CD14-positive monocyte (primary cell): ENCODE measurements at regions not wholly inside any gene's neighbourhood (a gene's known extent, or its start where the extent isn't known, plus 50 kb on each side); places are given as distances from the start of the nearest gene placed in this dataset.

ENCODE experiments used
- DNase-seq, 3 donors: peaks; one replicate each; pipeline ENCODE4 v3.0.0-alpha.2; 2011 to 2022
- H2AFZ ChIP-seq: 2 replicates; pipeline ENCODE4 v1.6.0; 2012; ENCODE audit warnings: mild to moderate bottlenecking, low read depth, low read length, inconsistent platforms; ENCODE audit not compliant: insufficient read depth, poor library complexity, severe bottlenecking
- H3K27ac ChIP-seq, 2 donors: 1 replicate in 1 of 2; 2 replicates in 1 of 2; pipeline ENCODE4 v1.5.1; 2012 to 2013; ENCODE audit warnings: low read length in 2 of 2, control low read depth in 1 of 2, inconsistent platforms in 1 of 2, low read depth in 1 of 2, mild to moderate bottlenecking in 1 of 2
- H3K27me3 ChIP-seq, 2 donors: one replicate each; pipeline versions ENCODE4 v1.6.0 to v1.6.1; 2011 to 2013; ENCODE audit warnings: low read length in 2 of 2; ENCODE audit not compliant: control insufficient read depth in 2 of 2, insufficient read depth in 2 of 2
- H3K36me3 ChIP-seq, 2 donors: replicated peaks in 1 of 2; 1 replicate in 1 of 2; 2 replicates in 1 of 2; pipeline versions ENCODE4 v1.5.1 to v1.6.1; 2012 to 2013; ENCODE audit warnings: low read length in 2 of 2, control low read depth in 1 of 2, inconsistent platforms in 1 of 2, mild to moderate bottlenecking in 1 of 2; ENCODE audit not compliant: insufficient read depth in 2 of 2, control insufficient read depth in 1 of 2
- H3K4me1 ChIP-seq, 2 donors: 1 replicate in 1 of 2; 2 replicates in 1 of 2; pipeline versions ENCODE4 v1.5.1 to v1.6.1; 2012 to 2013; ENCODE audit warnings: low read length in 2 of 2, control low read depth in 1 of 2, inconsistent platforms in 1 of 2, mild to moderate bottlenecking in 1 of 2, moderate library complexity in 1 of 2; ENCODE audit not compliant: insufficient read depth in 2 of 2, control insufficient read depth in 1 of 2
- H3K4me2 ChIP-seq: replicated peaks from 2 replicates; pipeline ENCODE3; 2012; ENCODE audit warnings: low read length, moderate library complexity, mild to moderate bottlenecking; ENCODE audit not compliant: poor library complexity, severe bottlenecking; ENCODE audit errors: extremely low read depth
- H3K4me3 ChIP-seq, 3 experiments: fragments of 200-600 bp in 1 of 3; sonication (generic) in 1 of 3; replicated peaks in 1 of 3; 1 replicate in 2 of 3; 2 replicates in 1 of 3; pipeline ENCODE4 v1.5.1; 2011 to 2013; ENCODE audit warnings: low read length in 3 of 3, mild to moderate bottlenecking in 3 of 3, control low read depth in 2 of 3, low read depth in 2 of 3, inconsistent platforms in 1 of 3, moderate library complexity in 1 of 3
- H3K79me2 ChIP-seq: 2 replicates; pipeline ENCODE4 v1.6.0; 2012; ENCODE audit warnings: mild to moderate bottlenecking, control low read depth, inconsistent platforms, low read length, moderate library complexity; ENCODE audit not compliant: insufficient read depth
- H3K9ac ChIP-seq: 2 replicates; pipeline ENCODE4 v1.6.0; 2017; ENCODE audit warnings: low read length, mild to moderate bottlenecking; ENCODE audit not compliant: insufficient read depth, poor library complexity, severe bottlenecking
- H3K9me3 ChIP-seq, 2 donors: replicated peaks in 1 of 2; 1 replicate in 1 of 2; 2 replicates in 1 of 2; pipeline versions ENCODE4 v1.5.1 to v1.6.1; 2012 to 2013; ENCODE audit warnings: low read length in 2 of 2, control low read depth in 1 of 2; ENCODE audit not compliant: control insufficient read depth in 1 of 2, insufficient read depth in 1 of 2
- H4K20me1 ChIP-seq: 2 replicates; pipeline ENCODE4 v1.6.0; 2012; ENCODE audit warnings: mild to moderate bottlenecking, low read length, control low read depth, moderate library complexity; ENCODE audit not compliant: insufficient read depth
- H3K27ac Mint-ChIP-seq, 7 donors: one replicate each; pipeline ENCODE4 v1.8.0; 2020; ENCODE audit warnings: mild to moderate bottlenecking in 7 of 7, mixed read lengths in 7 of 7, moderate library complexity in 6 of 7, inconsistent platforms in 2 of 7
- H3K27me3 Mint-ChIP-seq, 3 donors: one replicate each; pipeline ENCODE4 v1.8.0; 2021 to 2022; ENCODE audit warnings: low read depth in 3 of 3, mild to moderate bottlenecking in 3 of 3, mixed read lengths in 3 of 3, moderate library complexity in 3 of 3, inconsistent platforms in 1 of 3
- H3K36me3 Mint-ChIP-seq, 2 donors: one replicate each; pipeline ENCODE4 v1.8.0; 2020; ENCODE audit warnings: mixed read lengths in 2 of 2, inconsistent platforms in 1 of 2, mild to moderate bottlenecking in 1 of 2
- H3K4me1 Mint-ChIP-seq: one replicate; pipeline ENCODE4 v1.8.0; 2020; ENCODE audit warnings: mild to moderate bottlenecking, mixed read lengths
- H3K4me3 Mint-ChIP-seq, 2 donors: one replicate each; pipeline ENCODE4 v1.8.0; 2020; ENCODE audit warnings: mild to moderate bottlenecking in 2 of 2, mixed read lengths in 2 of 2, moderate library complexity in 1 of 2
- H3K9me3 Mint-ChIP-seq, 7 donors: one replicate each; pipeline ENCODE4 v1.8.0; 2020 to 2022; ENCODE audit warnings: mixed read lengths in 7 of 7, mild to moderate bottlenecking in 6 of 7, moderate library complexity in 6 of 7, inconsistent platforms in 2 of 7
- CTCF ChIP-seq: fragments of 200-600 bp; IDR thresholded peaks from one replicate; pipeline ENCODE4 v1.8.0; 2022; ENCODE audit warnings: antibody characterized with exemption, mild to moderate bottlenecking
- WGBS: methylation state at CpG from one replicate; pipeline ENCODE4 v1.1.5; 2013; ENCODE audit warnings: missing lambda C conversion rate; ENCODE audit not compliant: insufficient coverage; 5-methylcytosine and 5-hydroxymethylcytosine counted together
- intact Hi-C, 2 donors: fragments of 100-400 bp; cut with micrococcal nuclease; formaldehyde crosslinking; loops; one replicate each; pipeline versions ENCODE4 v1.15.0 to v1.15.1; 2023

DNA sequence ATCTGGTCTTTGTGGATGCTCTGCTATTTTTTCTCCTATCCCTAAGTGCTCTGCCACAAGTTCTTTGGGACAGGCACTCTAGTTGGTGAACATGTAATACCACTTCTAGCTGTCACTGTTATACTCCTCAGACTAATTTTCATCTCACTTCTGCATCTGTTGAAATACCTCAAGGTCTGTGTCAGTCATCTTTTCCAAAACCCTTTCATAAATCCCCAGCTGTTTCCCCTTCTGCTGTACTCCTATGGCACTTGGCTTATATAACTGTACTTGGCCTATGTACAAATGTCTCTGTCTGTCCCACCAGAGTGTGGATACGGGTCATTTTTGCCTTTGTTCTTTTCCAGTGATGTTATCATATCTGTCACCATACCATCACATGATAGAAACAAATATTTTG lies 124.2 kb downstream of the FHL5 start:
- no peaks in the 10 kb centered on the region for H3K79me2 ChIP-seq

GRCh38 chr6:96685702-96686101 lies 122.8 kb downstream of the FHL5 start:
- Mint-ChIP-seq H3K9me3 (peaks cover 1 to 17% (median 6%) of the 10 kb centered on the region in 7 donors), H3K4me1 (no peaks in the 10 kb centered on the region), H3K27ac (no peak overlapping the region), H3K27me3 (peaks cover 0 to 1% (median 0%) of the 10 kb centered on the region in 3 donors), H3K36me3 (no peaks in the 10 kb centered on the region), H3K4me3 (no peak overlapping the region)
- no peaks in the 10 kb centered on the region for H3K4me1 ChIP-seq
- H2AFZ ChIP-seq = no peak overlapping the region
- no peaks in the 10 kb centered on the region for H3K27me3 ChIP-seq
- WGBS = 78% methylated on average over 1 of the region's 2 CpGs
- peaks cover 0 to 21% of the 10 kb centered on the region in 2 donors for H3K9me3 ChIP-seq
- no peak overlapping the region for H3K9ac ChIP-seq
- no peak overlapping the region for H3K4me3 ChIP-seq
- no peak overlapping the region for H3K27ac ChIP-seq
- DNase-seq = no peak
- no peaks in the 10 kb centered on the region for H3K79me2 ChIP-seq
- intact Hi-C loops = no loop called here
- no peak for TF ChIP-seq CTCF
- H3K36me3 ChIP-seq = no peaks in the 10 kb centered on the region
- no peak overlapping the region for H3K4me2 ChIP-seq
- H4K20me1 ChIP-seq = no peaks in the 10 kb centered on the region

More for the DNA sequence above, 124.2 kb downstream of the FHL5 start:
- H3K27ac Mint-ChIP-seq = no peak overlapping the region
- Histone ChIP-seq H2AFZ (no peak overlapping the region), H3K9me3 (peaks cover 0 to 21% of the 10 kb centered on the region in 2 donors), H3K9ac (no peak overlapping the region), H3K4me2 (no peak overlapping the region), H4K20me1 (no peaks in the 10 kb centered on the region), H3K4me3 (no peak overlapping the region), H3K36me3 (no peaks in the 10 kb centered on the region), H3K4me1 (no peaks in the 10 kb centered on the region), H3K27me3 (no peaks in the 10 kb centered on the region), H3K27ac (no peak overlapping the region)
- TF ChIP-seq CTCF = no peak
- no peak overlapping the region for H3K4me3 Mint-ChIP-seq
- H3K36me3 Mint-ChIP-seq = no peaks in the 10 kb centered on the region
- H3K9me3 Mint-ChIP-seq = peaks cover 1 to 17% (median 6%) of the 10 kb centered on the region in 7 donors
- no peak for DNase-seq
- H3K4me1 Mint-ChIP-seq = no peaks in the 10 kb centered on the region
- no CpG with 5 or more reads among the region's 1 CpG for WGBS
- H3K27me3 Mint-ChIP-seq = peaks cover 0 to 1% (median 0%) of the 10 kb centered on the region in 3 donors
- intact Hi-C loops = no loop called here
